Skeletal muscle tissue (tissue), 3 donors: ENCODE measurements at regions not wholly inside any gene's neighbourhood (a gene's known extent, or its start where the extent isn't known, plus 50 kb on each side); places are given as distances from the start of the nearest gene placed in this dataset.
A peak's percentile ranks its signal among the peaks of the same experiment; 100 is the strongest.
"Not testable (repeated sequence)": the region's sequence is repeated elsewhere in the genome, so short reads cannot be mapped to it uniquely, and the experiment has no call there.

Experiments
- H3K27ac ChIP-seq: one replicate; pipeline ENCODE4 v1.7.0; 2013; ENCODE audit warnings: mild to moderate bottlenecking, low read depth, low read length, inconsistent platforms
- H3K27me3 ChIP-seq, 3 donors: one replicate each; pipeline ENCODE4 v1.7.0; 2013; ENCODE audit warnings: low read length in 3 of 3; ENCODE audit not compliant: control insufficient read depth in 3 of 3, insufficient read depth in 3 of 3
- H3K36me3 ChIP-seq, 3 donors: one replicate each; pipeline ENCODE4 v1.7.0; 2013; ENCODE audit warnings: low read length in 3 of 3; ENCODE audit not compliant: control insufficient read depth in 3 of 3, insufficient read depth in 3 of 3
- H3K4me1 ChIP-seq, 3 donors: one replicate each; pipeline ENCODE4 v1.7.0; 2013; ENCODE audit warnings: low read length in 3 of 3, mild to moderate bottlenecking in 3 of 3; ENCODE audit not compliant: control insufficient read depth in 3 of 3, insufficient read depth in 3 of 3
- H3K4me3 ChIP-seq, 3 donors: one replicate each; pipeline ENCODE4 v1.7.0; 2013; ENCODE audit warnings: low read length in 3 of 3
- H3K9ac ChIP-seq, 3 donors: one replicate each; pipeline ENCODE4 v1.7.0; 2013; ENCODE audit warnings: low read length in 3 of 3, mild to moderate bottlenecking in 3 of 3, moderate library complexity in 2 of 3, low read depth in 1 of 3
- H3K9me3 ChIP-seq, 3 donors: one replicate each; pipeline ENCODE4 v1.7.0; 2013; ENCODE audit warnings: low read length in 3 of 3; ENCODE audit not compliant: control insufficient read depth in 3 of 3
- donor health status: Osteomylitis.

GRCh38 chr6:6758915-6759654 is 170.6 kb downstream of the LY86 start:
- Histone ChIP-seq H3K27ac (peak overlapping the region; percentile 33), H3K27me3 (no peaks in the 10 kb centered on the region), H3K9ac (peak overlapping the region in 2 of 3 donors; percentile 61 to 68), H3K9me3 (no peaks in the 10 kb centered on the region), H3K4me1 (peaks cover 9 to 11% (median 11%) of the 10 kb centered on the region in 3 donors), H3K4me3 (peak overlapping the region; percentile 1 to 24 (median 17)), H3K36me3 (no peaks in the 10 kb centered on the region)

GRCh38 chr6:6760002-6760401 is 171.5 kb downstream of the LY86 start:
- Histone ChIP-seq H3K9me3 (no peaks in the 10 kb centered on the region), H3K36me3 (no peaks in the 10 kb centered on the region), H3K27ac (no peak overlapping the region), H3K4me3 (no peak overlapping the region), H3K27me3 (no peaks in the 10 kb centered on the region), H3K9ac (no peak overlapping the region), H3K4me1 (peaks cover 9 to 15% (median 14%) of the 10 kb centered on the region in 3 donors)

- not testable (repeated sequence) for H3K27ac ChIP-seq, H3K9ac ChIP-seq, H3K4me3 ChIP-seq, H3K36me3 ChIP-seq, H3K9me3 ChIP-seq, H3K27me3 ChIP-seq
- H3K4me1 ChIP-seq = peaks cover 14 to 27% (median 23%) of the 10 kb centered on the region in 3 donors
Observed at GRCh38 chr6:6762566-6762965, 174.0 kb downstream of the LY86 start.

- no peaks in the 10 kb centered on the region for H3K9me3 ChIP-seq
- H3K27me3 ChIP-seq = no peaks in the 10 kb centered on the region
- H3K4me3 ChIP-seq = no peak overlapping the region
- H3K27ac ChIP-seq = peak overlapping the region; percentile 63
- no peak overlapping the region for H3K9ac ChIP-seq
- H3K4me1 ChIP-seq = peaks cover 9 to 20% (median 12%) of the 10 kb centered on the region in 3 donors
- H3K36me3 ChIP-seq = no peaks in the 10 kb centered on the region
Observed at GRCh38 chr6:6764764-6765434, 176.4 kb downstream of the LY86 start.

GRCh38 chr6:6766230-6766905 is 177.8 kb downstream of the LY86 start:
- Histone ChIP-seq H3K4me3 (peak overlapping the region; percentile 24 to 35 (median 29)), H3K36me3 (no peaks in the 10 kb centered on the region), H3K27ac (peak overlapping the region; percentile 13), H3K27me3 (no peaks in the 10 kb centered on the region), H3K4me1 (peaks cover 9 to 20% (median 12%) of the 10 kb centered on the region in 3 donors), H3K9me3 (no peaks in the 10 kb centered on the region), H3K9ac (peak overlapping the region in 1 of 3 donors; percentile 3)

- H3K4me1 ChIP-seq = peaks cover 9 to 20% (median 12%) of the 10 kb centered on the region in 3 donors
- H3K9me3 ChIP-seq = no peaks in the 10 kb centered on the region
- no peak overlapping the region for H3K27ac ChIP-seq
- H3K36me3 ChIP-seq = no peaks in the 10 kb centered on the region
- no peaks in the 10 kb centered on the region for H3K27me3 ChIP-seq
- no peak overlapping the region for H3K4me3 ChIP-seq
- H3K9ac ChIP-seq = no peak overlapping the region
Observed at GRCh38 chr6:6769466-6769865, 180.9 kb downstream of the LY86 start.

- peaks cover 1 to 7% (median 6%) of the 10 kb centered on the region in 3 donors for H3K4me1 ChIP-seq
- H3K9me3 ChIP-seq = no peaks in the 10 kb centered on the region
- H3K27me3 ChIP-seq = no peaks in the 10 kb centered on the region
- no peak overlapping the region for H3K27ac ChIP-seq
- H3K9ac ChIP-seq = no peak overlapping the region
- H3K4me3 ChIP-seq = no peak overlapping the region
- H3K36me3 ChIP-seq = no peaks in the 10 kb centered on the region
Observed at GRCh38 chr6:6771224-6771945, 182.9 kb downstream of the LY86 start.

GRCh38 chr6:6771964-6772363 is 183.4 kb downstream of the LY86 start:
- no peaks in the 10 kb centered on the region for H3K27me3 ChIP-seq
- no peaks in the 10 kb centered on the region for H3K36me3 ChIP-seq
- peaks cover 0 to 5% (median 4%) of the 10 kb centered on the region in 3 donors for H3K4me1 ChIP-seq
- no peak overlapping the region for H3K27ac ChIP-seq
- no peak overlapping the region for H3K9ac ChIP-seq
- no peaks in the 10 kb centered on the region for H3K9me3 ChIP-seq
- H3K4me3 ChIP-seq = no peak overlapping the region

GRCh38 chr6:6772751-6773150 is 184.2 kb downstream of the LY86 start:
- Histone ChIP-seq H3K9me3 (no peaks in the 10 kb centered on the region), H3K27me3 (no peaks in the 10 kb centered on the region), H3K4me3 (no peak overlapping the region), H3K36me3 (no peaks in the 10 kb centered on the region), H3K27ac (no peak overlapping the region), H3K4me1 (peaks cover 0 to 5% (median 4%) of the 10 kb centered on the region in 3 donors), H3K9ac (no peak overlapping the region)
